PC-9 (cell line): ENCODE measurements at regions not wholly inside any gene's neighbourhood (a gene's known extent, or its start where the extent isn't known, plus 50 kb on each side); places are given as distances from the start of the nearest gene placed in this dataset.

Experiments
- CTCF ChIP-seq: fragments of 200-600 bp; sonication (generic); conservative IDR thresholded peaks from 2 replicates; pipeline ENCODE4 v1.6.1; 2017; ENCODE audit warnings: mixed run types, antibody characterized with exemption, mild to moderate bottlenecking, moderate library complexity
- EZH2 ChIP-seq: fragments of 200-600 bp; sonication (generic); IDR thresholded peaks from 2 replicates; pipeline ENCODE4 v1.8.0; 2017; ENCODE audit warnings: antibody characterized with exemption, low read depth

GRCh38 chr15:86021281-86022264 lies 58.1 kb upstream of the AGBL1 start:
- no peak for TF ChIP-seq CTCF
- no peak for TF ChIP-seq EZH2
